ENCODE measurements at regions not wholly inside any gene's neighbourhood (a gene's known extent, or its start where the extent isn't known, plus 50 kb on each side); places are given as distances from the start of the nearest gene placed in this dataset.

DNA sequence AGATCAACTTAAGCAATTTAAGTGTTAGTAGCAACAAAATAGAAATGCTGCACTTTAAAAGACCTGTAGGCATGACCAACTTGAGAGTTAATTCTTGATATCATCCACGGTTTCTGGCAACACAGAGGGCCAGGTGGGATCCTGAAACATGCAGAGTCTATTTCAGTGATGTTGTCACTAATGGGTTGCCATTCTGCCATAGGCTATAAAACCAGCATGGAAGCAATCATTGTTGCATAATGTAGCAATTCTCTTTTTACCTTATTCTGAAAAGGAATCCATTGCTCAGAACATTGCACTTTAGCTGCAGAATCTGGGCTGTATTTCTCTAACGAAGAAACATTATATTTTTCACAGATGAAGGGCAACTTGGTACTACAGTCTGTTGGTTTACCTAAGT lies 53.9 kb upstream of the CD302 start:
- peaks cover 38% of the 10 kb centered on the region for H3K36me3 Mint-ChIP-seq
- no peaks in the 10 kb centered on the region for H3K4me1 Mint-ChIP-seq
- H3K27me3 Mint-ChIP-seq: no peaks in the 10 kb centered on the region
- H3K27ac Mint-ChIP-seq: no peak overlapping the region
- H3K9me3 Mint-ChIP-seq: no peaks in the 10 kb centered on the region
- H3K4me3 Mint-ChIP-seq: no peak overlapping the region

DNA sequence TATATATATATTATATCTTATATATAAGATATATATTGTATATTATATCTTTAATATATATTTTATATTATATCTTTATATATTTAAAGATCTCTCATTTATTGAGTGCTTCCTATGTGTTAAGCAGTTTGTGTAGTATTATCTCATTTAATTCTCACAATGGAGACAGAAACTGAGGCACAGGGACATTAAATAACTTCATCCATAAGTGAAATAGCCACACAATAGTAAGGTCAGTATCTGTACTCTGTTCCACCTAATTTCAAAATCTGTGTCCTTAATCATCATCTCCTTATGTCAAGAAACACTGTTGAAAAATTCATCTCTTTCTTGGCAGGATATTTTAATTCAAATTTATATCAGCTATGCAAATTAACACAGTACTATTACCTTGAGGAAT lies 52.8 kb upstream of the CD302 start:
- Mint-ChIP-seq H3K4me1 (no peaks in the 10 kb centered on the region), H3K27me3 (no peaks in the 10 kb centered on the region), H3K4me3 (no peak overlapping the region), H3K27ac (no peak overlapping the region), H3K9me3 (no peaks in the 10 kb centered on the region), H3K36me3 (peaks cover 37% of the 10 kb centered on the region)

DNA sequence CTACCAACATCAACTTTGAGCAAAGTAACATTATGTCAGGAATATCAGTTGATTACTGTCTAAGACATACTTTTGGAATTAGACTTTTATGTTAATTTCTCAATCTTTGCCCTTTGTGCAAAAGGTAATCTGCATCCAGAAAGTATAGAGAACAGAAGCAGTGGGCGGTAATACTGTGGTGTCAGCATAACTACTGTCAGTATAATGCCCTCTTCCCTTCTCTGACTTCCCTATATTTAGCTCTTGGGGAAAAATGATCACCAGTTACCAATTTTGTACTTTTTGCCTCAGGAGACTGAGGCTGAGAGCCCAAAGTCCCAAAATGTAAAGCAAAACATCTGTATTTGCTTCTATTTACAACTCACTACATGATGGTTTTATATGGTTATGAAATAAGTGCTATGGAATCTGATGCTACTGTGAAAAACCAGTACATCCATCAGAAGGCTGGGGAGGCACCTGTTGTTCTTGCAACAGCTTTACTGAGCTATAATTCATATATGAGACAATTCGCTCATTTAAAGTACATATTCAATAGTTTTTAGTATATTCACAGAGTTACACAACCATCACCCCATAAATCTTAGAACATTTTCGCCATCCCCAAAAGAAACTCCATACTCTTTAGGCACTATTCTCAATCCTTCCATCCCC lies 51.3 kb upstream of the CD302 start:
- Mint-ChIP-seq H3K9me3 (no peaks in the 10 kb centered on the region), H3K4me1 (no peaks in the 10 kb centered on the region), H3K27ac (no peak overlapping the region), H3K27me3 (no peaks in the 10 kb centered on the region), H3K4me3 (no peak overlapping the region), H3K36me3 (peaks cover 28% of the 10 kb centered on the region)
